ENCODE measurements at regions not wholly inside any gene's neighbourhood (a gene's known extent, or its start where the extent isn't known, plus 50 kb on each side); places are given as distances from the start of the nearest gene placed in this dataset.

DNA sequence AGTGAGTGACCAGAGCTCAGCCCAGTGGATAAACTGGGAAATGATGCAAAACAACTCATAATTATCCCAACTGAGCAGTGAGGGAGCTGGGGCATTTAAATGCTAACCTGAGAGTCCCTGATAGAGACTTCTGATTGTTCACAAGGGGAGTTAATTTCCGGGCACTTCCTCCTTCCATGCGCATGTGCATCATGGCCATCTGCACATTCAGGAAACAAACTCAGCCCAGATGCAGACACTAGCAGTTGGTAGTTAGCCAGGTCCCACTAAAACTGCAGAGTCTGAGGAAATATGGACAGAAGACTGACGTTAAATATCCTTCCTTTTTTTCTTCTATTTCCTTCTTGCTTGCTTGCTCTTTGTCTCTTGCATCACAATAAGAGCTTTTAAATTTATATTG, 852.1 kb upstream of the LRRC4C start:
- Histone ChIP-seq H3K27ac (ENCODE audit: low read depth, low read length) (no peak overlapping the region), H3K4me3 (ENCODE audit: low read length) (no peak overlapping the region), H3K79me2 (ENCODE audit: control insufficient read depth, low read length) (no peaks in the 10 kb centered on the region), H3K36me3 (ENCODE audit: control insufficient read depth, low read length) (no peaks in the 10 kb centered on the region), H3F3A (ENCODE audit: control insufficient read depth, insufficient read depth) (no peaks in the 10 kb centered on the region), H3K27me3 (ENCODE audit: control insufficient read depth, low read length) (no peaks in the 10 kb centered on the region), H3K9me2 (replicated peaks; ENCODE audit: control insufficient read depth, low read length) (no peaks in the 10 kb centered on the region), H3K4me1 (ENCODE audit: control insufficient read depth, low read length) (no peaks in the 10 kb centered on the region), H3K4me2 (ENCODE audit: low read length) (no peak overlapping the region), H4K20me1 (ENCODE audit: control insufficient read depth, insufficient read depth, low read depth, low read length) (no peaks in the 10 kb centered on the region), H3K9me3 (ENCODE audit: control insufficient read depth, insufficient read depth, low read length) (no peaks in the 10 kb centered on the region)
- TF ChIP-seq EZH2phosphoT487 (IDR thresholded peaks at IDR 0.05; ENCODE audit: borderline replicate concordance, low read length) (no peak), CTCF (IDR thresholded peaks at IDR 0.05; ENCODE audit: low read depth, low read length, poor library complexity, severe bottlenecking) (no peak)

- H3F3A ChIP-seq (ENCODE audit: control insufficient read depth, insufficient read depth) = no peaks in the 10 kb centered on the region
- no peaks in the 10 kb centered on the region for H3K79me2 ChIP-seq (ENCODE audit: control insufficient read depth, low read length)
- no peaks in the 10 kb centered on the region for H3K27me3 ChIP-seq (ENCODE audit: control insufficient read depth, low read length)
- H3K27ac ChIP-seq (ENCODE audit: low read depth, low read length) = no peak overlapping the region
- TF ChIP-seq EZH2phosphoT487 (IDR thresholded peaks at IDR 0.05; ENCODE audit: borderline replicate concordance, low read length) = no peak
- TF ChIP-seq CTCF (IDR thresholded peaks at IDR 0.05; ENCODE audit: low read depth, low read length, poor library complexity, severe bottlenecking) = no peak
- no peaks in the 10 kb centered on the region for H3K36me3 ChIP-seq (ENCODE audit: control insufficient read depth, low read length)
- no peak overlapping the region for H3K4me2 ChIP-seq (ENCODE audit: low read length)
- H3K9me3 ChIP-seq (ENCODE audit: control insufficient read depth, insufficient read depth, low read length) = no peaks in the 10 kb centered on the region
- H3K9me2 ChIP-seq (replicated peaks; ENCODE audit: control insufficient read depth, low read length) = no peaks in the 10 kb centered on the region
- H3K4me1 ChIP-seq (ENCODE audit: control insufficient read depth, low read length) = no peaks in the 10 kb centered on the region
- H3K4me3 ChIP-seq (ENCODE audit: low read length) = no peak overlapping the region
- H4K20me1 ChIP-seq (ENCODE audit: control insufficient read depth, insufficient read depth, low read depth, low read length) = no peaks in the 10 kb centered on the region
Observed at GRCh38 chr11:42311944-42312343, 852.5 kb upstream of the LRRC4C start.

GRCh38 chr11:42315267-42315666, 855.8 kb upstream of the LRRC4C start:
- TF ChIP-seq CTCF (IDR thresholded peaks at IDR 0.05; ENCODE audit: low read depth, low read length, poor library complexity, severe bottlenecking) (no peak), EZH2phosphoT487 (IDR thresholded peaks at IDR 0.05; ENCODE audit: borderline replicate concordance, low read length) (no peak)

DNA sequence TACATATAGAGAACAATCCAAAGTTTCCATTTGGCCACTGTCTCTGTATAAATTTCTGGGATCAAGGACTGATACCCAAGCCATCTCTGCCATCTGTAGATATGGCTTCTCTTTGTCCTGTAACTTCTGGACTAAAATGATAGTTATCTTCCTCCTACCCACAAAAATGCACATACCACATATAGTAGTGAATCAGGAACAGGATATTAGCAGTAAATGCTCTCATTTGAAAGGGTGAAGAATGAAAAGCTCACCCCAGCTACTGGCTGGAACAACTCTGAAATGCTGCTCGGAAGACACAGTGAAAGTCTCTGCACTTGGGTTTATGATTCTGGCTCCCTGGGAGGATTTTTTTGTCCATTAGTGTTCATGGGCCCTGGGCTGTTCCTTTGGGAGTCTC, 856.4 kb upstream of the LRRC4C start:
- Histone ChIP-seq H3K9me3 (ENCODE audit: control insufficient read depth, insufficient read depth, low read length) (no peaks in the 10 kb centered on the region), H3K4me3 (ENCODE audit: low read length) (no peak overlapping the region), H3K4me2 (ENCODE audit: low read length) (no peak overlapping the region), H3K27me3 (ENCODE audit: control insufficient read depth, low read length) (no peaks in the 10 kb centered on the region), H4K20me1 (ENCODE audit: control insufficient read depth, insufficient read depth, low read depth, low read length) (no peaks in the 10 kb centered on the region), H3K79me2 (ENCODE audit: control insufficient read depth, low read length) (no peaks in the 10 kb centered on the region), H3K36me3 (ENCODE audit: control insufficient read depth, low read length) (no peaks in the 10 kb centered on the region), H3K9me2 (replicated peaks; ENCODE audit: control insufficient read depth, low read length) (no peaks in the 10 kb centered on the region), H3F3A (ENCODE audit: control insufficient read depth, insufficient read depth) (no peaks in the 10 kb centered on the region), H3K4me1 (ENCODE audit: control insufficient read depth, low read length) (no peaks in the 10 kb centered on the region), H3K27ac (ENCODE audit: low read depth, low read length) (no peak overlapping the region)
- TF ChIP-seq CTCF (IDR thresholded peaks at IDR 0.05; ENCODE audit: low read depth, low read length, poor library complexity, severe bottlenecking) = no peak
- TF ChIP-seq EZH2phosphoT487 (IDR thresholded peaks at IDR 0.05; ENCODE audit: borderline replicate concordance, low read length) = no peak

More at GRCh38 chr11:42315267-42315666, 855.8 kb upstream of the LRRC4C start:
- Histone ChIP-seq H3F3A (ENCODE audit: control insufficient read depth, insufficient read depth) (no peaks in the 10 kb centered on the region), H3K79me2 (ENCODE audit: control insufficient read depth, low read length) (no peaks in the 10 kb centered on the region), H3K4me3 (ENCODE audit: low read length) (no peak overlapping the region), H3K36me3 (ENCODE audit: control insufficient read depth, low read length) (no peaks in the 10 kb centered on the region), H3K4me1 (ENCODE audit: control insufficient read depth, low read length) (no peaks in the 10 kb centered on the region), H3K27me3 (ENCODE audit: control insufficient read depth, low read length) (no peaks in the 10 kb centered on the region), H4K20me1 (ENCODE audit: control insufficient read depth, insufficient read depth, low read depth, low read length) (no peaks in the 10 kb centered on the region), H3K9me2 (replicated peaks; ENCODE audit: control insufficient read depth, low read length) (no peaks in the 10 kb centered on the region), H3K27ac (ENCODE audit: low read depth, low read length) (no peak overlapping the region), H3K4me2 (ENCODE audit: low read length) (no peak overlapping the region), H3K9me3 (ENCODE audit: control insufficient read depth, insufficient read depth, low read length) (no peaks in the 10 kb centered on the region)

Measured in DOHH2 (cell line).